ENCODE measurements at regions not wholly inside any gene's neighbourhood (a gene's known extent, or its start where the extent isn't known, plus 50 kb on each side); places are given as distances from the start of the nearest gene placed in this dataset.

DNA sequence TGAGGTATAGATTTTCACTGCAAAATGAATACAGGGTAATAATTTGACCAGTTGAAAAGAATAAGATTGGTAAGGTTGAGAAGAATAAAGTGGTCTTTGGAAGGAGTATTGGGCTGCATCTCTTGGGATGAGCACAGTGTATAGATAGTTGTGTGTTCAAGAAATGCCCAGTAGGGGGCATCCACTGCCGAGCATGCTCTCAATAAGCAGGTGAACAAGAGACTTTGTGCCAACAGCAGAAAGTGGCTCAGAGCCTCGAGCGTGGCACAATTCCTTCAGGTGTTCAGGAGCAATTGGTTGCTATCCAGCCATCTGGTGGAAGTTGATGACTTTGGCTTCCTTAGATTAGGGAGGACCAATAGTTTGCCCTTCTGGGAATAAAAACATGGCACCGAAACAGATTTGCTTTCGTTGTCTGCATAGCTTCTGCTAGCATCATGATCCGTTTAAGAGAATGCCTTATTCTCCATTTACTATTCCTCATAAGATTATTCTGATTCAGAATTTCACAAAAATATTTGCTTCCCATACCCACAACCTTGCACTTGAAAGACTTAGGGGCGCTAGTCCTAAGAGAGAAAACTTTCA lies 258.1 kb upstream of the NEIL3 start:
- DNase-seq (ENCODE audit: low spot score): no peak

- no peak for DNase-seq (ENCODE audit: low spot score)
These were observed 257.3 kb upstream of the NEIL3 start for GRCh38 chr4:177052211-177052934.

GRCh38 chr4:177057186-177057585 lies 252.5 kb upstream of the NEIL3 start:
- no peak for DNase-seq (ENCODE audit: low spot score)

DNA sequence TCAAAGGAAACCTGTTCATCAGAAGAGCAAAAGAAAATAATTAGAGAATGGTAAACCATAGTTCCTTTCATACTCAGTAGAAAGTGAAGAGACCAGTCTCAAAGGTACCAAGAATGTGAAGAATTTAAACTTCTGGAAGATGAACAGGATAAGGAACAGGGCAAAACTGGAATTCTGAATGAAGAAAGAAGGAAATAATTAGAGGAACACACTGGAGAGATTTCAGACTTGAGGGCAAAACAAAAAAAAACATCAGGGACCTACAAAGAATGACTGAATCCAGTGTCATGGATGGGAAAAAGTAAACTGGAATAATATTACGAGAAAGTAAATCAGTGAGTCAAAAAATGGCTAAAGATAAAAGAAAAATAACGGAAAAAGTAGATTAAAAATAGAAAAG lies 245.6 kb upstream of the NEIL3 start:
- no peak for DNase-seq (ENCODE audit: low spot score)

DNA sequence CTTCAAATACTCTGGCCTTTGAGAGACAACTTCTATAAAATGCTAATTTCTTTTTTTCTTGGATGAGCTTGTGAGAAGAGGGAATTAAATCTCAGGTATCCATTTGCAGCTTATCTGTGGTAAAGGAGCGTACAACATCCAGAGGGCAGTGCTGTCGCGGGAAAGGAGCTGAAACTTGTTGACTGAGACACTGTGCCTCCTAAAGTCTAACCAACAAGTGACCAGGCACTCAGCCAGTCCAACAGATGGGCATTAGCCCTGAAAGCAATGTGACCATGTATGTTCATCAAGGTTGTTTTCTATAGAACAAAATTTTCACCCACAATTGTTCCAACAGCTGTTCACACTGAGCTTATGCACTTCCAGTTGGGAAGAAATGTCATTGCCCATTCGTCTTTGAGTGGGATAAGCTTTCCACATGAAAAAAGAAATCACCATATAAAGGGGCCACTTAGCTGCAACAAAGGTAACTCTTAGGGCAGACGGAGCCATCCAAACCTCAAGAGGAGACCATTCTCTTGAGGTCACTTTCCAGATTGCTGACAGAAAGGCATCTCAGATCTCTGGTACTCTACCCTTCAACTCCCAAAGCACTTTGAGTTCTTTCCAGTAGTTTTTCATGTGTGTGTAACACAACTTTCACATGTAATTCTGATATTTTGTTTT lies 244.8 kb upstream of the NEIL3 start:
- no peak for DNase-seq (ENCODE audit: low spot score)

DNA sequence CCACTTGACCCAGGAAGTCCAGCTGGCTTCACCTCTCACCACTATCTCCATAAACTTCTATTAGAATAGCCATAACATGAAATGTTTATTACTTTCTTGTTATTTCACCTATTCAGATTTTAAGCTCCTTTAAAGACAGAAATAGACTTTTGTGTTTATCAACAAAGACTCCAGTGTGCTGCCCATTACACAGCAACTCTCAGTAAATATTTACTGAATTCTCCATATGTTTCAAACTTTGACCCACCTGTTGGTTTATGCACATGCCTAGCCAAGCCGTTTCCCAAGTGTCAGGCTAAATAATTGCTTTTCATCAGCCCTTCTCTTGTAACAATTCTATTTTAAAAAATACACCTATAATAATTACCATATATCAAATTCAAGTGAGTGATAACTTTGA lies 242.9 kb upstream of the NEIL3 start:
- no peak for DNase-seq (ENCODE audit: low spot score)

- DNase-seq (ENCODE audit: low spot score): no peak
These were observed 239.1 kb upstream of the NEIL3 start for GRCh38 chr4:177070533-177071058.

DNA sequence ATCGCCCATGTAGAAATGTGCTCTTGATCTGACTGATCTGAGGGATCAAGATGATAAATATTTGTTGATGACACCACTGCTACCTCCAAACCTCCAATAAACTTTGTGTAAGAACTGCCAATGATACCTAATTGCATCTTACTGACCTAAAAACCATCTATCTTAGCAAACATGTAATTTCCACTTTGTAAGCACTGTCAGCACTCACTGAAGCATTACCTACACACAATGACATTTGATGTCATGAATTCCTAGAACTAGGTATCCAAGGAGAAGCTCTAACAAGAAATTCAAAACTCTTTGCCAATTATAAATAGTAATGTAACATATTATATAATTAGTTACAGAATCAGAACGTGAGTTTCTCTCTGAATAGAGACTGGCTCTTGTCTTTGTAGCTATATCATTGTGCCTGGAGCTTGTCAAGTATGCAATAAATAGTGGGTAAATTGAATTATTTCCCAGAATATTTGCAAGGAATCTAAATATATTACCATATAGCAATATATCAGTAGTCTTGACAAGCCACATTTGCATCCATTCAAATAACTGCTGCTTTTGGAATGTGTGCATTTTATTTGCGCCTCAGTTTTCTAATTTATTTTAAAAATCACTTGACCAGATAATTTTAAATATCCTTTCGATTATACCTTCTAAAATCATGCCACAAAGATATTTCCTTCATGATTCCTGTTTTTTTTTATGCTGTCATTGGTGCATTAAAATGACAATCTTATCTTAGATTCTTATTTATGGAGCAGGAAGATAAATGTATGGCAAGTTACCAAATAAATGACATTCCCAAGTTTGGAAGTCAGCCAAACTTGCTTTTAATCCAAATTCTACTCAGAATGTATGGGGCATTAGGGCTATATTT lies 232.3 kb upstream of the NEIL3 start:
- DNase-seq (ENCODE audit: low spot score): no peak

- DNase-seq (ENCODE audit: low spot score): no peak
These were observed 230.3 kb upstream of the NEIL3 start for GRCh38 chr4:177079327-177079726.

DNA sequence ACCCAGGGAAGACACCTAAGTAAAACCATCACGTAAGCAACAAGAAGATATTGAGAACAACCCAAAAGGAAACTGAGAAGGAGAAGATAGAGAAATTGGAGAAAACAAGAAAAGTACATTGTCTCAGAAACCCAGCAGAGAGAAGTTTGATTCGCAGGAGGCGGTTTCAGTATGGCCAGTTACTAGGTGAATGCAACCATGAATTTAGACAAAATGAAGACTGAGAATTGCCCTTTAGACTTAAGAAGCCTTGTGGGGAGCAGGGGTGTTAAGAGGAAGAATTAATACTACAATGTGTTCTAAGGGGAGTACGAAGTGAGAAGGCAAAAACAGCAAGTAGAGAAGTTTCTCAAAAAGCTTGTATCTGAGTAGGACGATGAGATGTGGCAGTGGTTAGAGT lies 229.3 kb upstream of the NEIL3 start:
- no peak for DNase-seq (ENCODE audit: low spot score)

DNA sequence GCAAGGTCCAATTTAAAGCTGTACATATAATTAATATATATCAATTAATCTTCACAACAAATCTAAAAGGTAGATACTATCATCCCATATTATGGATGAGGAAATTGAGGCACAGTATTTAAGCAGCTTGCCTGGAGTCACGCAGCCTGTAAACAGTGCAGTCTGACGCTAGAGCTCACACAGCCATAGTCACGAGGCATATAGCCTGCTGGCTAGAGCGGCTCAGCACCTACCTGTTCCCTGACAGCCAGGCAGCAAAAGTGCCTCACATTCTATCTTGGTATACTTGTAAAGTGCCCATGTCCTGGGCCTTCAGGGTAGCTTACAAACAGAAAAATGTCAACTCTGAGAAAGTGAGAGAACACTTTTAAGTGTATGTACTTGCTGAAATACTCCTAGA lies 222.6 kb upstream of the NEIL3 start:
- no peak for DNase-seq (ENCODE audit: low spot score)

- no peak for DNase-seq (ENCODE audit: low spot score)
These were observed 222.2 kb upstream of the NEIL3 start for GRCh38 chr4:177087499-177087898.

DNA sequence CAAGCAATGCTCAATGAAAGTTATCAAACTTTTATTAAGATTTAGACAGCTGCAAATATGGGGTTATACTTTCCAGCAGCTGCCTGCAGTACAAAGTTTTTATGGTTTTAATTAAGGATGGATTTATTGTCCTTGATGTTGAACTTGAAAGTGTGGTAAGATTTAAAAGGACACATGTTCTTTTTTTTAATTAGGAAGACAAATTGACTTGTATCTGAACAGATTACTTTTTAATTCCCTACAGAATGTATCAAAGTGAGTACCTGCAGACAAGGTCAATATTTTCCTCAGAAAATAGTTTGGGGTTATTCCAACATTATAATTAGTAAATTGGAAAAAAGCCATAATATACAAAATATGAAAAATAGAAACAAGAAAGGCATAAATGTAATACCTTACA lies 218.2 kb upstream of the NEIL3 start:
- no peak for DNase-seq (ENCODE audit: low spot score)

DNA sequence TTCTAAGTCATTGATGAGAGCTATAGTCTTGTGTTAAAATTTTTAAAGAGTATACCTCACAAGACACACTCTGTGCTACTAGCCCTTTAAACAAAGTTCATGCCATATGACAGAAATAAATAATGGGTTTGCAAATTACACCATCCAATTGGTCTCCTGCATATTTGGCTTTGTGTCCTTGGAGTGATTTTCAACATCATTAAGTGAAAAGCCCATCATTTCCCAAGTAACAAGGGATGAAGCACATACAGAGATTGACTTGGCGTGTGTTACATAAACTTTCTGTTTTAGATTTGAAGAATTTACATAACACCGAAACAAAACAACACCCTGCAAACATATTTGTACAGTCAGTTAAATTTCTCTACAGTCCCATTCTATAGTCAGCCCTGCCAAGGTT lies 216.9 kb upstream of the NEIL3 start:
- DNase-seq (ENCODE audit: low spot score): no peak

GRCh38 chr4:177093964-177094363 lies 215.7 kb upstream of the NEIL3 start:
- DNase-seq (ENCODE audit: low spot score): no peak

GRCh38 chr4:177097291-177097690 lies 212.4 kb upstream of the NEIL3 start:
- DNase-seq (ENCODE audit: low spot score): no peak

GRCh38 chr4:177099211-177099610 lies 210.5 kb upstream of the NEIL3 start:
- no peak for DNase-seq (ENCODE audit: low spot score)

DNA sequence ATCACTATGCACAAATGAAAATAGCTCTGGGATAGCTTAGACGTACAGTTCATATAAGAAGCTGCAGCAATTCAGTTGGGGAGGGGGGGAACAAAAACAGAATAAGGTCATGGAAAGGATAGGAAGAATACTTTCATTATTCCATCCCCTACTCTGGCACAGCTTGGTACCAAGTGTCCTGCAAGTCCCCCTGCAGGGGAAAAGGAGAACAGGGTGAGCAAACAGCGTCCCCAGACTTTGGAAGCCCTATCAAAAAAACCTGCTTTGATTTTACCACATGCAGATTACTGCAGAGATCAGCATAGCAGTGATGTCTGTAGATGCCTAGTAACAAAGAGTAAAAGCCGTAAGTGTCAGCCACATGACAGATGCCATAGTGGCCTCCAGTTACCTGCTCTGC lies 209.4 kb upstream of the NEIL3 start:
- DNase-seq (ENCODE audit: low spot score): no peak

- no peak for DNase-seq (ENCODE audit: low spot score)
These were observed 206.1 kb upstream of the NEIL3 start for GRCh38 chr4:177103619-177104018.

- DNase-seq (ENCODE audit: low spot score): no peak
These were observed 204.1 kb upstream of the NEIL3 start for GRCh38 chr4:177105536-177105935.

DNA sequence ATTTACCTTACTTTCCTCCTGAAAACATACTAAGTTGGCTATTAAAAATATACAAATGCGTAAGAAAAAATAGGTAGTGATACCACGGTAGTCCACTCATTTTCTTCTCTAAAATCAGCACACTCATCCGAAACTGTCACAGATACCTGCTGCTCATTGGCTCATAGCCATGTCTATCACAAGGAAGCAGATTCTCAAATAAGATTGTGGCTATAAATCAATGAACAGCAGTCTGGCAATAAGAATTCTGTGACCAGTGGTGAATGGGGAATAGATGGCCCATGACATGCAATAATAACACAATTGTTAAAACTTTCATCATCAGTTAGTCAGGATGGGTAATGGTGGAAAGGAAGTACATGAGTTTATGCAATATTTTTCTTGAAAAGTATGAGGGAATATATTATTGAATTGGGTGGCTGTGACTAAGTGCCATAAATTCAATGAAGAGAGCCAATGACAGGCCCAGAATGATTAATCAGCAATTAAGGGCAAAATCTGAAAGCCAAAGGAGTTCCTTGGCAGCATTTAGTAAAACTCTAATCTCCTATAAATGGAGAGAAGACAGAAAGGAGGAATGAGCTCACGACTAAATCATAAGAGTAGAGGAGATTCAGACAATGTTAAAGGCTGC lies 202.3 kb upstream of the NEIL3 start:
- DNase-seq (ENCODE audit: low spot score): no peak

DNA sequence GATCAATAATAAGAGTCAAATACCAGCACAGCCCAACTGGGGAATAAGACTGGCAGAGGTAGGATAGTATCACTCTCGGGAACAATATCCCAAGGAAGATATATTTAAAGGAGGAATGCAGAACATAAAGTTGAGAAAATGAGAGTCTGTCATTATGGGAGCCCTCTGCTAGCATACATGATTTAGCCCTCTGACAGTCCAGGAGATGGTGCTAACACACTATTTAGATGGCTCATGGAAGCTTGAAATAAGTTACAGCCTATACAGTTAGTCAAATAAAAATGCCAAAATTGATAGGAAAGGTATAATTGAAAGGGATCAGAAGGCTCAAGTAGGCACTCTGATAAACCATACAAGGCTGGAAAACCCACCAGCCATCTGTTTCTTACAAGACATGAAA lies 201.0 kb upstream of the NEIL3 start:
- DNase-seq (ENCODE audit: low spot score): no peak
